Coronary artery (tissue), 2 donors: ENCODE measurements at regions not wholly inside any gene's neighbourhood (a gene's known extent, or its start where the extent isn't known, plus 50 kb on each side); places are given as distances from the start of the nearest gene placed in this dataset.

Experiments
- DNase-seq: peaks from one replicate; pipeline ENCODE4 v3.0.0-alpha.2; 2017; ENCODE audit warnings: low spot score
- H3K27ac ChIP-seq, 2 donors: fragments of 200-600 bp; sonication (generic); one replicate each; pipeline ENCODE4 v1.5.1; 2016 to 2019
- H3K4me3 ChIP-seq: fragments of 200-600 bp; sonication (generic); 2 replicates; pipeline ENCODE4 v1.5.1; 2016; ENCODE audit warnings: mild to moderate bottlenecking, moderate library complexity
- TF ChIP-seq, protein P1 (sequence below): fragments of 200-600 bp; sonication (generic); IDR thresholded peaks from one replicate; pipeline ENCODE4 v1.5.1; 2019; ENCODE audit warnings: antibody characterized with exemption

DNA sequence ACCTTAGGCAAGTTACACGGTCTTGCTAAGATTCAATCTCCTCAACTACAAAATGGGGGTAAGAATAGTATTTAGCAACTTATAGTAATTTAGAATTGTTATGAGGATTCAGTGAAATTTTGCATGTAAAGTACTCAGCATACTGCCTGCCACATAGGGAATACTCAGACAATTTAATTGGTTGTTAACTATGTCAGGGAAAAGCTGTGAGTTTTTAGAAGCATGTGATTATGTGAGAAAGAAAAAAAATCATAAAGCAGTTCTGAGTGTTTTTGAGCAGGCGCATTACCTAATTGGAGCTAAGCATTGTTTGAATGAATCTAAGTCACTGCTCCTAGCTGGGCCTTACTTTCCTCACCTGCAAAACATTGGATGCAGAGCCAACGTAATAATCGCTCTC is 287.3 kb upstream of the MTNR1B start:
- Histone ChIP-seq H3K4me3 (no peak overlapping the region), H3K27ac (no peak overlapping the region)
- TF ChIP-seq, protein P1, sequence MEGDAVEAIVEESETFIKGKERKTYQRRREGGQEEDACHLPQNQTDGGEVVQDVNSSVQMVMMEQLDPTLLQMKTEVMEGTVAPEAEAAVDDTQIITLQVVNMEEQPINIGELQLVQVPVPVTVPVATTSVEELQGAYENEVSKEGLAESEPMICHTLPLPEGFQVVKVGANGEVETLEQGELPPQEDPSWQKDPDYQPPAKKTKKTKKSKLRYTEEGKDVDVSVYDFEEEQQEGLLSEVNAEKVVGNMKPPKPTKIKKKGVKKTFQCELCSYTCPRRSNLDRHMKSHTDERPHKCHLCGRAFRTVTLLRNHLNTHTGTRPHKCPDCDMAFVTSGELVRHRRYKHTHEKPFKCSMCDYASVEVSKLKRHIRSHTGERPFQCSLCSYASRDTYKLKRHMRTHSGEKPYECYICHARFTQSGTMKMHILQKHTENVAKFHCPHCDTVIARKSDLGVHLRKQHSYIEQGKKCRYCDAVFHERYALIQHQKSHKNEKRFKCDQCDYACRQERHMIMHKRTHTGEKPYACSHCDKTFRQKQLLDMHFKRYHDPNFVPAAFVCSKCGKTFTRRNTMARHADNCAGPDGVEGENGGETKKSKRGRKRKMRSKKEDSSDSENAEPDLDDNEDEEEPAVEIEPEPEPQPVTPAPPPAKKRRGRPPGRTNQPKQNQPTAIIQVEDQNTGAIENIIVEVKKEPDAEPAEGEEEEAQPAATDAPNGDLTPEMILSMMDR, result no peak
- DNase-seq, result no peak

DNA sequence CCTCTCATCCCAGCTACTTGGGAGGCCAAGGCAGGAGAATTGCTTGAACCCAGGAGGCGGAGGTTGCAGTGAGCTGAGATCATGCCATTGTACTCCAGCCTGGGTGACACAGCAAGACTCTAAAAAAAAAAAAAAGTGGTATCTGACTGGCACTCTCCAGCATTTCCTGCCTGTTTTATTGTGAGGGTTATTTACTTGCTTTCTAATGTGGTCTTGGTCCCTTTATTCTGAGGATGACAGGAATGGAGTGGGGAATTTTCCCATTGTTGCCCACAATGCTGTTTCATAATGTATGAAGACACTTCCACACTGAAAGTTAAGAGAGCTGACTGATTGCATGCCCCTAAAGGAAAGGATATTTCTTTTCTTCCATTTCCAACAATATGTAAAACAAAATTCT is 286.5 kb upstream of the MTNR1B start:
- no peak for DNase-seq
- TF ChIP-seq, protein P1, result no peak
- H3K27ac ChIP-seq, result no peak overlapping the region
- no peak overlapping the region for H3K4me3 ChIP-seq

DNA sequence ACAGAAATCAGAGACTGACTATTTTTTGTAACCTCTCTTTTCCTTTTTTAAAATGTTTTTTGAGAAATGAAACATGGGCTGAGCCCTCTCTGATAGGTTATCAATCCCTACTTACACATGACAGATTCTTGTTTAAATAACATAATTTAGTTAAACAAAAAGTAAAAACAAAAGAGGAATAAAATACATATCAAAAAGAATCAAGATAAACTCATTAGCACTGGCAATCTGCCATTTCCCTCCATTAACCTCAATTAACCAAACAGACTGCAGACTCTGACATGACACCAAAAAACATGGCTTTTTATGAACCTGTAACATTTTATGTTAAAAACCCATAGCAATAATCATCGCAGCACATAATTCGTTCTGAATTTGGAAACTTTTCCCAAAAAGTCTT is 284.4 kb upstream of the MTNR1B start:
- Histone ChIP-seq H3K27ac (no peak overlapping the region), H3K4me3 (no peak overlapping the region)
- no peak for DNase-seq
- TF ChIP-seq, protein P1, result no peak

DNA sequence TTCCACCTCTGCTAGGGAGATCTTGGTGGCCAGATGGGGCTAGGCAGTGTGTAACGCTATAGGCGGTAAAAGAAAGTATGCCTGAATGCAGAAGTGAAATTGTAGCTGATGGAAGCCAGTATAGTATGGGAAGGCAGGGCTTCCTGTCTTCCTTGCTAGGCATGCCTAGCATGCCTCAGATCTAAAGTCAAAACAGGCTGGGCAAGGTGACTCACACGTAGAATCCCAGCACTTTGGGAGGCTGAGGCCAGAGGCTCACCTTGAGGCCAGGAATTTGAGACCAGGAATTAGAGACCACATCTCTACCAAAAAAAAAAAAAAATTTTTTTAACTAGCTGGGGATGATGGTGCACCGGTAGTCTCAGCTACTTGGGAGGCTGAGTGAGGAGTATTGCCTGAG is 281.7 kb upstream of the MTNR1B start:
- no peak for DNase-seq
- no peak overlapping the region for H3K27ac ChIP-seq
- no peak overlapping the region for H3K4me3 ChIP-seq
- TF ChIP-seq, protein P1, result no peak

DNA sequence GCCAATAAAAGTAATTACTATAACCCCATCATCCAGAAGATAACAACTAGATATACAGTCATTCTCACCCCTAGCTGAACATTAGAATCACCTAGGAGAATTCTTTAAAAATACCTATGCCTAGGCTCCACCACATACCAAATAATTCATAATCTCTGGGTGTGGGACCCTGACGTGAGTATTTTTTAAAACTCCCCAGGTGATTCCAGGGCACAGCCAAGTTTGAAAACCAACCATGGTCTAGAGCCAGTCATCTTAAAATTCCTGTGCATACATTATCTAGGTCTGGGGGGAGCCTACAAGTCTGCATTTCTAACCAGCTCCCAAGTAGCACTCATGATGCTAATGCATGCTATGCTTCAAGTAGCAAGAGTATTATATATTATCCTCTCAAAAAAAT is 281.0 kb upstream of the MTNR1B start:
- H3K4me3 ChIP-seq, result no peak overlapping the region
- DNase-seq, result no peak
- TF ChIP-seq, protein P1, result no peak
- no peak overlapping the region for H3K27ac ChIP-seq

DNA sequence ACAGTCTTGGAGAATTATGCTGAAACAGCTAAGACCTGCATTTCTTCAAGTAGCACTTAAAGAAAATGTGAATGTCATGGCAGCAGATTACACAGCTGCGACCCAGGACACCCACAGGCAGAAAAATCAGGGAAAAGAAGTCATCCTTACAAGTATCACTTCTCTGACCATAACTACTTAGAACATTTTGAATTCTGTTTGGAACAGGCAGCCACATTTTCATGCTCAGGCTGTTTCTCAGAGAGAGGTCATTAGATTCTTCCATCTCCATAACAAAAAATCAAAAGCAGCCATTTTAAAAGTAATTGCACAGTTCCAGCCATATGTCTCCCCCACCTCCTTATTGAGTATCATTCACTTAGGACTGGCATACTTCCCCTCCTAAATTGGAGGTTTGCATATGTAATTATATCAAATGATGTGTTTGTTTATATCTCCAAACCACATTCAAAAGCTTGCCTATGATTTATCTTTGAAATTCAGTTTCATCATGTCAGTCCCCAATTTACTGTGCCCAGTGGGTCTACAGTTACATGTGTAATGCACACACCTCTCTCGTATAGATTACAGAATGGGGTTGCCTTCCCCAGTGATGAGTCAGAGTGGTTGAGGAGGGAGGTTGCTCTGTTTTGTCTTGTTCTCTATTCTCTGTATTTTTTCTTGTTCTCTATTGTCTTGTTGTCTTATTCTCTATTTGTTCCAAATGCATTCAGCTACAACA is 276.5 kb upstream of the MTNR1B start:
- no peak overlapping the region for H3K27ac ChIP-seq
- H3K4me3 ChIP-seq, result no peak overlapping the region
- TF ChIP-seq, protein P1, result no peak
- no peak for DNase-seq

DNA sequence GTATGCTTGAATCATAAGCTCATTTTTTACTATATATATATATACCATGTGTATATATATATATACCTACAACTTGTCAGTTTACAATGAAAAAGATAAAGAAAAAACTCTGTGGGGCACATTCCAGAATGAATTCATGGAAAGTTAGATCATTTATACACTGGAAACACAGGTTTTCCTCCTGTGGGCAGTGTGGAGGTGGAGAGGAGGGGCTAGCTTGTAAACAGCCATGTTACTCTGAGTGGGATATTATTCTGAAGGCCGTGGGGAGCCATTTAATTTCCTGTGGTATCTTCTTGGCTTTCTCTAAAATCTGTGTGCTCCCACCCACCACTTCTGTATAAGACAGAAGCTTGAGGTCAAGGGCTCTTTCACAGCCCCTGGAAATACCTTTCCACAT is 273.4 kb upstream of the MTNR1B start:
- no peak for DNase-seq
- H3K4me3 ChIP-seq, result no peak overlapping the region
- TF ChIP-seq, protein P1, result no peak
- no peak overlapping the region for H3K27ac ChIP-seq
